Endothelial cell of umbilical vein (primary cell): ENCODE measurements at regions not wholly inside any gene's neighbourhood (a gene's known extent, or its start where the extent isn't known, plus 50 kb on each side); places are given as distances from the start of the nearest gene placed in this dataset.

ENCODE experiments used
- CTCF ChIP-seq, 2 donors: IDR thresholded peaks; 1 replicate in 1 of 2; 2 replicates in 1 of 2; pipeline ENCODE4 v1.5.1; 2011; ENCODE audit warnings: low read length in 2 of 2, mild to moderate bottlenecking in 2 of 2, moderate library complexity in 2 of 2, control low read depth in 1 of 2, inconsistent platforms in 1 of 2, low read depth in 1 of 2; ENCODE audit not compliant: insufficient read depth in 1 of 2; ENCODE audit errors: extremely low read depth in 1 of 2
- EZH2 ChIP-seq: IDR thresholded peaks from 2 replicates; pipeline ENCODE4 v1.6.1; 2012; ENCODE audit warnings: borderline replicate concordance, low read depth, mild to moderate bottlenecking, moderate library complexity, low read length, inconsistent platforms; ENCODE audit not compliant: severe bottlenecking
- FOS ChIP-seq: IDR thresholded peaks from 2 replicates; pipeline ENCODE4 v1.6.1; 2011; ENCODE audit warnings: mild to moderate bottlenecking, low read length, moderate library complexity, borderline replicate concordance; ENCODE audit not compliant: insufficient read depth
- MAX ChIP-seq: IDR thresholded peaks from 2 replicates; pipeline ENCODE4 v1.6.1; 2011; ENCODE audit not compliant: insufficient read depth, insufficient read length
- MYC ChIP-seq: IDR thresholded peaks from one replicate; pipeline ENCODE4 v1.6.1; 2011; ENCODE audit warnings: mild to moderate bottlenecking, low read depth, low read length
- POLR2A ChIP-seq: IDR thresholded peaks from 2 replicates; pipeline ENCODE4 v1.6.1; 2012; ENCODE audit warnings: low read depth, mild to moderate bottlenecking, control low read depth, low read length
- POLR2AphosphoS5 ChIP-seq: IDR thresholded peaks from 2 replicates; pipeline ENCODE4 v1.6.1; 2012; ENCODE audit warnings: low read depth, mild to moderate bottlenecking, control low read depth, low read length, moderate library complexity; ENCODE audit not compliant: insufficient read depth

- TF ChIP-seq POLR2AphosphoS5 (no peak), CTCF (IDR thresholded peaks at IDR 0.05; ENCODE audit: extremely low read depth in 1 of 2, insufficient read depth in 1 of 2, low read depth in 1 of 2, low read length in 2 of 2) (no peak), POLR2A (no peak), MYC (no peak), MAX (no peak), EZH2 (no peak), FOS (no peak)
These were observed 179.1 kb upstream of the SAMSN1 start for GRCh38 chr21:14725219-14725618.
